ENCODE measurements at regions not wholly inside any gene's neighbourhood (a gene's known extent, or its start where the extent isn't known, plus 50 kb on each side); places are given as distances from the start of the nearest gene placed in this dataset.

DNA sequence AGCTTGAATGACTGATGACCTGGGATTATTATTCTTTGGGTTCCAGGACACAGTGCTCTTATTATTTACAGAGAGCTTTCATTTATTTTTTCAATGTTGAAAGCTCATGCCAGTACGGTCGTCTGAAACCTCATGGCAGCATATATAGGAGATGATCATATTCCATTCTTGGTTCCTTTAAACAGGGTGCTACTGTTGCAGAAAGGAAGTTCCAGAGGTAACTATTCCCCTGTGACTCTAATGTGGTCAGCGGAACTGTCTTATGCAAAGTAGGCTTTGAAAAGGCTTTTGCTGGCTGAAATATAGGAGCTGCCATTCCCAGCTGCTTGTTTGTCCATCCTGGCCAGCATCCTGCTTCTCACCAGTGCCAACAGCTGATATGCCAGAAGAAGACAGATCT, 208.3 kb upstream of the LEF1 start:
- ChIA-PET POLR2A (no interaction called here), CTCF (no interaction called here)
- Mint-ChIP-seq H3K4me1 (peaks cover 12% of the 10 kb centered on the region), H3K9me3 (no peaks in the 10 kb centered on the region), H3K4me3 (no peak overlapping the region), H3K36me3 (ENCODE audit: low read depth) (no peaks in the 10 kb centered on the region), H3K27me3 (peaks cover 6% of the 10 kb centered on the region), H3K27ac (no peak overlapping the region)
- DNase-seq: no peak

DNA sequence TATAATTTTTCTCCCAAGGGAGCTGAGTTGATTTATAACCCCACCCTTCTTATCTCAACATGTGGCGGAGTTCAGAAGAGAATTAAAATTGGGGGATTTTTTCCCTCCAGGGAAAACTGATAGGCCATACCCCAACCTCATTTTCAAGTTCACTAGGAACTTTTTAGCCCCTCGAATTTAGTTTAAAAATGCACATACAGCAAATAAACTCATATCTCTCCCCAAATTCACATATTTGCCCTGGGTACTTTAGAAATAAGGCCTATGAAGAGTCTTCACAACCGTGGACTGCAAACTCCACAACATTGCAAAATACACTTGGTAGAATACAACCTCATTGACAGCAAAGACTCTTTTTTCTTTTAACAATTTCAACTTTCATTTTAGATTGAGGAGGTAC, 206.7 kb upstream of the LEF1 start:
- H3K9me3 Mint-ChIP-seq: no peaks in the 10 kb centered on the region
- ChIA-PET CTCF (no interaction called here), POLR2A (interaction anchor here (0.6 kb wide), 2 partner anchors 21 to 207 kb away, joined by 3 read pairs; partner anchors contain the start of gene LEF1)
- no peak overlapping the region for H3K27ac Mint-ChIP-seq
- DNase-seq: no peak
- peaks cover 7% of the 10 kb centered on the region for H3K27me3 Mint-ChIP-seq
- peaks cover 12% of the 10 kb centered on the region for H3K4me1 Mint-ChIP-seq
- H3K36me3 Mint-ChIP-seq (ENCODE audit: low read depth): no peaks in the 10 kb centered on the region
- no peak overlapping the region for H3K4me3 Mint-ChIP-seq

DNA sequence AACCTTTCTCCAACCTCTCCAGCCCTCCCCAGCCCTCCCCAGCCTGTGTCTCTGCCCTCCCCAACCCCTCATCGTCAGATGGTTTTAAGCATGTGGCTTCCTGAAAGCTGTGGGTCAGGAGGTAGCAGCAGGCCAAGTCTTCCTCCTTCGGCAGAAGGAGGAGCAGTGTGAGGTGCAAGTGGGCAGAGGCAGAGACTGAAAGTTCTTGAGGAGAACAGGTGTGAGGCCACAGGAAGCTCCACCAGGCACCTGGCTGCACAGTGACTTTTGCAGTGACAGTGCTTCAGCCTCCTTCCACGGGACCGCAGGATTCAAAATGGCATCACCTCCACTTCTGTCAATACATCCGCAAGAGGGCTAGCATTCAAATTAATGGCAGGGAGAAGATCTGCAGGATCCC, 203.9 kb upstream of the LEF1 start:
- Mint-ChIP-seq H3K4me1 (peaks cover 12% of the 10 kb centered on the region), H3K9me3 (no peaks in the 10 kb centered on the region), H3K36me3 (ENCODE audit: low read depth) (no peaks in the 10 kb centered on the region), H3K27me3 (peaks cover 17% of the 10 kb centered on the region), H3K27ac (no peak overlapping the region), H3K4me3 (no peak overlapping the region)
- POLR2A ChIA-PET: no interaction called here
- DNase-seq: peak; percentile 34
- CTCF ChIA-PET: no interaction called here

DNA sequence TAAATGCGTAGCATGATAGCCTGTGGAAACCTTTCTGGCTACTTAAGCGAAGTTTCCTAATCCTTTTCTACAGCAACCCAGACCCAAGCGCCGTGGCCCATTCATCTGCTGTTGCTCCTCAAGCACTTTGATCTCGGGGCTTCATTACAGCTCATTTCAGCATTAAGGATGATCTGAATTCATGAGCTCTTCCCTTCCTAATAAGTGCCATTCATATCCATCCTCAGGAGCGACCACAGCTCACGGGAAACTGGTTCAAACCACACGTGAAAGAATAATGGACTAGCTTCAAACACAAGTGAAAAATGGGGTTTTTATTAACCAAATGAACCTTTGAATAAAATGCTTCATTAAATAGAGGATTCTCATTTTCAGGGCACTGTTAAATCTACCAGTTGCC, 202.6 kb upstream of the LEF1 start:
- H3K4me3 Mint-ChIP-seq: no peak overlapping the region
- POLR2A ChIA-PET: no interaction called here
- no peaks in the 10 kb centered on the region for H3K9me3 Mint-ChIP-seq
- H3K27me3 Mint-ChIP-seq: peaks cover 17% of the 10 kb centered on the region
- CTCF ChIA-PET: no interaction called here
- no peak overlapping the region for H3K27ac Mint-ChIP-seq
- no peak for DNase-seq
- H3K36me3 Mint-ChIP-seq (ENCODE audit: low read depth): no peaks in the 10 kb centered on the region
- peaks cover 12% of the 10 kb centered on the region for H3K4me1 Mint-ChIP-seq

DNA sequence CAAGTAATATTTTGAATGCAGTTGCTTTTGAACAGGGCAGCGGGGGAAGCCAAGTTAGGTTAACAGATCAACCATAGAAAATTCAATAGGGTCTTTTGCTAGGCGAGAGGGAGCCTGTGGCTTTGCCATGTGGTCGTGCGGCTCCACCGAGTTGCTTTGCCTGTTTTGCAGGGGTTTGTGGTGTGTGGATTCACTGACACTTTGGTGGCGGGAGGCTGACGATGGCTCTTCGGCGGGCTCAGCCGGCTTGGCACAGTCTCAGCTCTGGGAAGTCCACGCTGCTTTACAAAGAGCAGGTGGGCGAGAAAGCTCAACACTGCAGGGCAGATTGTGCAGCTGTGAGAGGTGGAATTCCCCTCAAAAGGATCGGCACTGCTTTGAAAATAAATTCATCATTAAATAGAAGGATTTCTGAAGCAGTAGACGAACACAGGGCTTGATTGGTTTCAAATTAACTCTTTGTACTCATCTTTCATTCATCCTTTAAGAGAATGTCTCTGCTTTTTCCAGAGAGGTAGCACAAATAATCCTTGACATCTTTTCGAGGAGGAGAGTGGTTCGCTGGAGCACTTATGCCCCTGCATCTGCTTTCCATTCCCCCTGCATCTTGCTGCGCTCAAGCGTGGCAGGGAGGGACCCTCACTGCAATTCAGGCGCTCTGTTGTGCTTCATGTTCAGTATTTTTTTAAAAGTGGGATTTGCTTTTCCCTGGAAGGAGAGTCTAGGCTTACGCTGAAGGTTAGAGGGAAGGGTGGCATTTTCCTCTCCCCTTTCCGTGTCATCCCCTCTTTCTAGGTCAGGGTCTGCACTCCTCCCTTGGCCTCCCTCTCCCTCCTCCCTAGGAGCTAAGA, 201.8 kb upstream of the LEF1 start:
- peaks cover 12% of the 10 kb centered on the region for H3K4me1 Mint-ChIP-seq
- ChIA-PET CTCF (interaction anchor here (0.9 kb wide), 1 partner anchor 352 kb away, joined by 3 read pairs; no protein-coding TSS in a partner anchor), POLR2A (no interaction called here)
- H3K27ac Mint-ChIP-seq: no peak overlapping the region
- no peak for DNase-seq
- H3K36me3 Mint-ChIP-seq (ENCODE audit: low read depth): no peaks in the 10 kb centered on the region
- H3K27me3 Mint-ChIP-seq: peaks cover 19% of the 10 kb centered on the region
- no peaks in the 10 kb centered on the region for H3K9me3 Mint-ChIP-seq
- no peak overlapping the region for H3K4me3 Mint-ChIP-seq

DNA sequence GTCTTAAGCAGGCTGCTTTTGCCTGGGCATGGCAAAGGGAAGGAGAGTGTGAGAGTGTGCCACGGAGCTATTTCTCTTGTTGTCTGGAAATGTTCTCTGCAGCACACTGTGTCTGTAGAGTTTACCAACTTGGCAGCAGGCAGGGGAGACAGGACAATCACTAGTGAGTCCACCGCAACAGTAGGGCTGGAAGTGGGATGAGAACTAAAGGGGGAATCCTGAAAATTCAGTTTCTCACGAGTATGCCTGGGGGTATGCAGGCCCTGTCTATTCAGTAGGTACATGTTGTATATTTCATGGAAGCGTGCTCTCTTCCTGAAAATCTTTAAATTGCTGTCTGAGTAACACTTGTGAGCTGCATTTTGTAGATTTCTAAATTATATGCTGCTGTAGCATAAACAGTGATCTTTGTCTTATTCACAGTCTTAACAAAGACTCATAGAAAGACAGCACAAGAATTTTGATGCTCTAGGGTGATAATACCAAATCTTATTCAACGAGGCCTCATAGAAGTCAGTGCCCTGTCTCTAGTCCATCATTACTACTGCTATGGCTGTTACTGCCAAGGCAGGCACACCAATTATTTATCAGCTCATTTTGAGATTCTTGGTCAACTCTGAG, 200.4 kb upstream of the LEF1 start:
- Mint-ChIP-seq H3K36me3 (ENCODE audit: low read depth) (no peaks in the 10 kb centered on the region), H3K9me3 (no peaks in the 10 kb centered on the region), H3K4me3 (no peak overlapping the region), H3K27ac (no peak overlapping the region), H3K4me1 (peaks cover 12% of the 10 kb centered on the region), H3K27me3 (peaks cover 19% of the 10 kb centered on the region)
- DNase-seq: no peak
- ChIA-PET CTCF (interaction anchor here (0.6 to 0.9 kb wide), 2 partner anchors 203 to 351 kb away, joined by 3 read pairs; no protein-coding TSS in a partner anchor), POLR2A (no interaction called here)

DNA sequence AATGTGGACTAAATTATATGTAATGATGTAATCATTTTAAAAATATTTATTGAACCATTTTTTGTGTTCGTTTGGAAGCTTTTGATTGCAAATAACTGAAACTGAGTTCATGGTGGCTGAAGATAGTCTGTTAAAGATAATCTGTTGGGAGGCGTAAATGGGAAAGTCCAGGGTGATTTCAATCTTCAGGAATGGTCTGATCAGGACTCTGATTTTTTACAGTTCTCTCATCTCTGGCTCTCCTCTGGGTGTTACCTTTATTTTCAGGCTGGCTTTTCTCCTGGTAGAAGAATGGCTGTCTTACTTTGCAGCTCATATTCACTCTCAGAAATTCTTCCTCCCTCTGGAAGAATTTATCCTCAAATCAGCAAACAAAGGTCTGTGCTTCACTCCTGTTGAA, 199.0 kb upstream of the LEF1 start:
- Mint-ChIP-seq H3K4me3 (no peak overlapping the region), H3K36me3 (ENCODE audit: low read depth) (no peaks in the 10 kb centered on the region), H3K27ac (no peak overlapping the region), H3K4me1 (peaks cover 5% of the 10 kb centered on the region), H3K27me3 (peaks cover 15% of the 10 kb centered on the region), H3K9me3 (no peaks in the 10 kb centered on the region)
- POLR2A ChIA-PET: no interaction called here
- DNase-seq: no peak
- CTCF ChIA-PET: no interaction called here

DNA sequence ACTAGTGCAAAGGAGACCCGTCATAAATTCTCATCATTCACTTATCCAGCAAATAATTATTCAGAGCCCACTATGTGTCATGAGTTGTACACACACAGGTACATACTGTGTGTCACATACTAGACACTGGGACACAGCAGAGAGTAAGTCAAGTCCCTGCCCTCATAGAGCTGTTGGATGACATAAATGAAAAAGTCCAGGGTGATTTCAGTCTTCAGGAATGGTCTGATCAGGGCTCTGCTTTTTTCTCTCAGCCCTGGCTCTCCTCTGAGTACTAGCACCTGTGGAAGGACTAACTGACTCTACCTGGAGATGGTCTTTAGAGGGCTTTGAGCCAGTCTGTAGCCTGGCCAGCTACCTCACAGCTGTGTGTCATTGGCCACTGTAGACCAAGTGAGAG, 198.0 kb upstream of the LEF1 start:
- ChIA-PET POLR2A (interaction anchor here (1.2 kb wide), 1 partner anchor 11 kb away, joined by 3 read pairs; no protein-coding TSS in a partner anchor), CTCF (no interaction called here)
- Mint-ChIP-seq H3K4me3 (no peak overlapping the region), H3K9me3 (no peaks in the 10 kb centered on the region), H3K4me1 (peaks cover 4% of the 10 kb centered on the region), H3K36me3 (ENCODE audit: low read depth) (no peaks in the 10 kb centered on the region), H3K27me3 (peaks cover 15% of the 10 kb centered on the region), H3K27ac (no peak overlapping the region)
- DNase-seq: no peak

DNA sequence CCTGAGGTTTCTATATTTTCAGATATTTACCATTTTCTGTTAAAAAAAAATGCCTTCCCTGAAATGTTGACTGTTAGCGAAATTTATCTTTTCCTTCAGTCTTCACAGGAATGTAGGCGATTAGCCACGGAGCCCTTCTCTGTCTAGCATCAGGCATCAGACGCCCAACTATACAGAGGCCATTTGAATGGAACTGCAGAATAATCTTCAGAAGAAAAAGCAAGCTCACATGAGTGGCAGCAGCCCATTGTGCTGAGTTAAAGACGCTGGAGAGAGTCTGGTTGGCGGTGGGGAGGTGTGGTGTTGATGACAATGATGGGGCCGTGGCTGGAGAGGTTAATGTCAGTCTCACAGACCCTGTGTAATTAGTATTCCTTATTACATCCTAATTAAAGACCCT, 196.8 kb upstream of the LEF1 start:
- DNase-seq: no peak
- peaks cover 15% of the 10 kb centered on the region for H3K27me3 Mint-ChIP-seq
- peaks cover 16% of the 10 kb centered on the region for H3K4me1 Mint-ChIP-seq
- H3K36me3 Mint-ChIP-seq (ENCODE audit: low read depth): no peaks in the 10 kb centered on the region
- H3K27ac Mint-ChIP-seq: no peak overlapping the region
- no peak overlapping the region for H3K4me3 Mint-ChIP-seq
- ChIA-PET CTCF (interaction anchor here (0.9 kb wide), 1 partner anchor 10 kb away, joined by 3 read pairs; no protein-coding TSS in a partner anchor), POLR2A (interaction anchor here (1.2 kb wide), 1 partner anchor 10 kb away, joined by 3 read pairs; no protein-coding TSS in a partner anchor)
- H3K9me3 Mint-ChIP-seq: no peaks in the 10 kb centered on the region

DNA sequence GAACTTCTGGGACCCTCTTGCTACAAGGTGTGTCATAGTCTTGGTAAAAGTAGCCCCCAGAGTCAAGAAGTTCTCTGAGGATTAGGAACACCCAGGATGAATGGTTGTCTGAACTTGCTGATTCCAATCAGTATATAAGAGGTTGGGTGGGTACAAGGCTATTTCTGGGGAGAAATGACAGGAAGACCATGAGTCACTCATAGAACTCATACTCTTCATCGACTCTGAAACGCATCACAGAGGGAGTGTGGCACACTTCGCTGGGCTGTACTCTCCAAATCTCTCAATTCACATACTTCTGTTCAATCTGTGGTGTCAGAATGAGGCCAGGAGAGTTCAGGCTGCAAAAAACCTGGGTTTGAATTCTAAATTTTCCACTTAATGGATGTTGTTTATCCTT, 193.2 kb upstream of the LEF1 start:
- no peak overlapping the region for H3K27ac Mint-ChIP-seq
- ChIA-PET CTCF (no interaction called here), POLR2A (no interaction called here)

DNA sequence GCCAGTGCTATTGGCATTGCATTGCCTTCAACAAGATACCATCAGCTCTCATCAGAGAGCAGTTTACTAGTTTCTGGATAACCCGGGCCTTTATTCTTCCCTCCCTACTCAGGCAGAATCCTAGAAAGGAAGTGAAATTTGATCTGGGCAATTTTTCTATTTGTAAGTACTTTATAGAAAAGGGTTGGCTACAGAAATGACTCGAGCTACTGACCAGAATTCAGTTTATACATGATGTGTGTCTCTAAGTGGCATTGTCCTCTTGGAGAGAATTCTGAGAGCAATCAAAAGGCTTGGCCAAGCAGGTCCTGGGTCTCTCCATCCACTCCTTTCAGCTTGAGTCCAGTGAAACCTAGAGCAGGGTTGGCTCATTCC, 192.7 kb upstream of the LEF1 start:
- H3K4me3 Mint-ChIP-seq: no peak overlapping the region
- H3K4me1 Mint-ChIP-seq: peaks cover 35% of the 10 kb centered on the region
- no peak overlapping the region for H3K27ac Mint-ChIP-seq
- peaks cover 4% of the 10 kb centered on the region for H3K27me3 Mint-ChIP-seq
- no peaks in the 10 kb centered on the region for H3K36me3 Mint-ChIP-seq (ENCODE audit: low read depth)
- POLR2A ChIA-PET: no interaction called here
- DNase-seq: no peak
- H3K9me3 Mint-ChIP-seq: no peaks in the 10 kb centered on the region
- CTCF ChIA-PET: no interaction called here

More for the DNA sequence above, 193.2 kb upstream of the LEF1 start:
- peaks cover 35% of the 10 kb centered on the region for H3K4me1 Mint-ChIP-seq
- DNase-seq: no peak
- no peak overlapping the region for H3K4me3 Mint-ChIP-seq
- no peaks in the 10 kb centered on the region for H3K9me3 Mint-ChIP-seq
- peaks cover 4% of the 10 kb centered on the region for H3K27me3 Mint-ChIP-seq
- H3K36me3 Mint-ChIP-seq (ENCODE audit: low read depth): no peaks in the 10 kb centered on the region

DNA sequence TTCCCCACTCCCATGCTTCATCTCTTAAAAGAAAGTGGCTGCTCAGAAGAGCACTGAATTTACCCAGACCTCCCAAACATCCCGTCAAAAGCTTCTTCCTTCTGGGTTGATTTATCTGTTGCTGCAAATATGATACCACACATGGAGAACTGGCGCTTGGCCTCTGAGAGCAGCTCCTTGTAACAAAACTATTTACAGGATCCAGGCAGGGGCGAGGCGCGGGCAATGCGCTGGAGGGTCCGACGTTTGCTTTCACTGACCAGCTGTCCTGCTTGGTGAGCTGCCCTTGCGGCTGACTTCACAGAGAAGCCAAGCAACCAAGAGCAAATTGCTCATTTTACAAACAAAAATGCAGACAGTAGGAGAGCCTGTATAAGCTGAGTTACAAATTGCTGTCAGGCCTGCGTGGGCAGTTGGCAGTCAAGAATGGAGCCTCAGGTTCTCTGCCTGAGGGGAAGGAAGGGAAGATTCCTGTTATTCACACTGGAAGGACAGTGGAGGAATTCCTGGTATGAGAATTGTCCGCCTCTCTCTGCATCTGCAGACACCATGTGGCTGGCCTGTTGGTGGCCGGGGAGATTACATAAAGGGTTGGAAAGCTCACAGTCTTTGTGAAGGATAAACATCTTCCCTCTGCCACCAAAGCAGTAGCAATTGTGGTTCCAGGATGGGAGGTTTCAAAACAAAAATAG, 192.2 kb upstream of the LEF1 start:
- H3K27me3 Mint-ChIP-seq: peaks cover 4% of the 10 kb centered on the region
- no peaks in the 10 kb centered on the region for H3K36me3 Mint-ChIP-seq (ENCODE audit: low read depth)
- H3K4me1 Mint-ChIP-seq: peaks cover 38% of the 10 kb centered on the region
- DNase-seq: no peak
- H3K4me3 Mint-ChIP-seq: no peak overlapping the region
- H3K27ac Mint-ChIP-seq: no peak overlapping the region
- POLR2A ChIA-PET: no interaction called here
- CTCF ChIA-PET: no interaction called here
- no peaks in the 10 kb centered on the region for H3K9me3 Mint-ChIP-seq

DNA sequence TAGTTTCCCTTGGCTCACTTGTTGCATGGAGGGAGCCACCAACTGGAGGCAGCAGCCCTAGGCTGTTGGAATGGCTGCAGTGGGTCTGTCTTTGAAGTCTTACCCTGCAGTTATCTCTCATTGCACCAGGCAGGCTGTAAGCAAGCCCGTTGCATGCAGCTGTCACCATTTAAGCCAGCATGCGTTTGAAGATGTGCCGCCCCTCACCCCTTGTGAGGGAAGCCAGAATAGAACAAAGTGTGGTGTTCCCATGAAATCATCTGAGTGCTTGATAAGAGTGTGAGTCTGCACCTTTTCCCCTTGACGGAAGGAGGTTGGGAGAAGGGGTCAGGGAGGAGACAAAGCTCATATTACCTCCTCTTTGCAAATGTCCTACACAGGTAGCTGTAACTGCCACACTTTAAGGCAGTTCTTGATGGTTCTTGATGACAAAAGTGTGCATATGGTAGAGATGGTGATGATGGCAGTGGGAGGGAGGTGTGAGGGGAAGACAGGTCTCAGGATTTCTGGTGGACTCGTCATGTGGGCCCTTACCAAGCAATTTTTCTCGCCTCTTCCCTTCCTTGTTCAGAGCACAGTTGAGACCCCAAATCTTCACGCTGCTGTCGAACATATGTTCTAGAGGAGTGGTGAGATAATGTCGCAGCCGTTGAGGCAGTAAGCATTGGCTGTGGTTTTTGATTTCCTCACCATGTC, 191.4 kb upstream of the LEF1 start:
- POLR2A ChIA-PET: no interaction called here
- CTCF ChIA-PET: no interaction called here
- Mint-ChIP-seq H3K27me3 (peaks cover 2% of the 10 kb centered on the region), H3K9me3 (no peaks in the 10 kb centered on the region), H3K27ac (no peak overlapping the region), H3K4me3 (no peak overlapping the region), H3K36me3 (ENCODE audit: low read depth) (no peaks in the 10 kb centered on the region), H3K4me1 (peaks cover 45% of the 10 kb centered on the region)
- DNase-seq: no peak
